ENCODE measurements at regions not wholly inside any gene's neighbourhood (a gene's known extent, or its start where the extent isn't known, plus 50 kb on each side); places are given as distances from the start of the nearest gene placed in this dataset.

- no peak for DNase-seq (ENCODE audit: unreplicated experiment)
- TF ChIP-seq CTCF (IDR thresholded peaks at IDR 0.05; ENCODE audit: unreplicated experiment), result no peak
- POLR2A ChIA-PET, result interaction anchor here (1.0 kb wide), 1 partner anchor 10 kb away, joined by 3 read pairs; no protein-coding TSS in a partner anchor
- Mint-ChIP-seq H3K9me3 (ENCODE audit: unreplicated experiment) (peaks cover 8% of the 10 kb centered on the region), H3K27me3 (ENCODE audit: insufficient read depth, unreplicated experiment) (no peaks in the 10 kb centered on the region), H3K4me3 (ENCODE audit: unreplicated experiment) (no peak overlapping the region), H3K4me1 (ENCODE audit: insufficient read depth, unreplicated experiment) (no peaks in the 10 kb centered on the region), H3K27ac (ENCODE audit: low read depth, unreplicated experiment) (no peak overlapping the region), H3K36me3 (ENCODE audit: insufficient read depth, unreplicated experiment) (no peaks in the 10 kb centered on the region)
- no TSS peak for BruUV-seq (replicated peaks)
- CTCF ChIA-PET, result interaction anchor here (0.7 kb wide), 1 partner anchor 725 kb away, joined by 4 read pairs; no protein-coding TSS in a partner anchor
- intact Hi-C loops (cut with micrococcal nuclease), result no loop called here
Measured at GRCh38 chr2:2562867-2563266, 231.8 kb upstream of the MYT1L start.

- POLR2A ChIA-PET, result interaction anchor here (0.6 kb wide), 1 partner anchor 21 kb away, joined by 3 read pairs; no protein-coding TSS in a partner anchor
- H3K36me3 Mint-ChIP-seq (ENCODE audit: insufficient read depth, unreplicated experiment), result no peaks in the 10 kb centered on the region
- H3K4me1 Mint-ChIP-seq (ENCODE audit: insufficient read depth, unreplicated experiment), result no peaks in the 10 kb centered on the region
- no peak for DNase-seq (ENCODE audit: unreplicated experiment)
- TF ChIP-seq CTCF (IDR thresholded peaks at IDR 0.05; ENCODE audit: unreplicated experiment), result no peak
- no TSS peak for BruUV-seq (replicated peaks)
- no peak overlapping the region for H3K4me3 Mint-ChIP-seq (ENCODE audit: unreplicated experiment)
- H3K27me3 Mint-ChIP-seq (ENCODE audit: insufficient read depth, unreplicated experiment), result no peaks in the 10 kb centered on the region
- H3K9me3 Mint-ChIP-seq (ENCODE audit: unreplicated experiment), result peaks cover 8% of the 10 kb centered on the region
- intact Hi-C loops (cut with micrococcal nuclease), result no loop called here
- CTCF ChIA-PET, result no interaction called here
- H3K27ac Mint-ChIP-seq (ENCODE audit: low read depth, unreplicated experiment), result no peak overlapping the region
Measured at GRCh38 chr2:2561346-2562095, 230.4 kb upstream of the MYT1L start.

- Mint-ChIP-seq H3K4me1 (ENCODE audit: insufficient read depth, unreplicated experiment) (no peaks in the 10 kb centered on the region), H3K4me3 (ENCODE audit: unreplicated experiment) (no peak overlapping the region), H3K36me3 (ENCODE audit: insufficient read depth, unreplicated experiment) (no peaks in the 10 kb centered on the region), H3K27me3 (ENCODE audit: insufficient read depth, unreplicated experiment) (no peaks in the 10 kb centered on the region), H3K27ac (ENCODE audit: low read depth, unreplicated experiment) (no peak overlapping the region), H3K9me3 (ENCODE audit: unreplicated experiment) (peaks cover 8% of the 10 kb centered on the region)
- CTCF ChIA-PET, result no interaction called here
- no TSS peak for BruUV-seq (replicated peaks)
- no peak for DNase-seq (ENCODE audit: unreplicated experiment)
- no peak for TF ChIP-seq CTCF (IDR thresholded peaks at IDR 0.05; ENCODE audit: unreplicated experiment)
- intact Hi-C loops (cut with micrococcal nuclease), result no loop called here
- POLR2A ChIA-PET, result no interaction called here
Measured at GRCh38 chr2:2560374-2561015, 229.4 kb upstream of the MYT1L start.

- Mint-ChIP-seq H3K4me1 (ENCODE audit: insufficient read depth, unreplicated experiment) (no peaks in the 10 kb centered on the region), H3K27ac (ENCODE audit: low read depth, unreplicated experiment) (no peak overlapping the region), H3K9me3 (ENCODE audit: unreplicated experiment) (peaks cover 11% of the 10 kb centered on the region), H3K27me3 (ENCODE audit: insufficient read depth, unreplicated experiment) (no peaks in the 10 kb centered on the region), H3K36me3 (ENCODE audit: insufficient read depth, unreplicated experiment) (no peaks in the 10 kb centered on the region), H3K4me3 (ENCODE audit: unreplicated experiment) (no peak overlapping the region)
- ChIA-PET CTCF (no interaction called here), POLR2A (no interaction called here)
- BruUV-seq (replicated peaks), result no TSS peak
- TF ChIP-seq CTCF (IDR thresholded peaks at IDR 0.05; ENCODE audit: unreplicated experiment), result no peak
- intact Hi-C loops (cut with micrococcal nuclease), result no loop called here
- no peak for DNase-seq (ENCODE audit: unreplicated experiment)
Measured at GRCh38 chr2:2558476-2558875, 227.4 kb upstream of the MYT1L start.

Data from MCF 10A (cell line).